ENCODE measurements at regions not wholly inside any gene's neighbourhood (a gene's known extent, or its start where the extent isn't known, plus 50 kb on each side); places are given as distances from the start of the nearest gene placed in this dataset.

DNA sequence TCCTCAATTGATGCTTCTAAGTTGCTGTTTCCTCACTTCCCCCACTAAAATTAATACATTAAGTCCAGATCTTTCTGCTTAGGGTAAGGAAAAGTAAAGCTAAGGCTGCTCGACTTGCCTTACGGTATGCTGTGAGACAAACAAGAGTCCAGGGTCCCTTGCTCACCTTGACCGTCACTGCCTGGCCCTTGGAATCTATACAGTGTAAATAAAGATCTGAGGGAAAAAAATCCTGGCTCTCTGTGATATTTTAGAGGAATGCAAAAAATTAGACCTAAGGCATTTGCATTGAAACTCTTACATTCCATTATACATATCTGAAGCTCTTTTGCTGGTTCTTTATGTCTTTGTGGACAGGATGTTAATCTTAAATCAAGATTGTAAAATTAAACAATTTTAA lies 129.6 kb upstream of the HCCS start:
- TF ChIP-seq, protein P1, sequence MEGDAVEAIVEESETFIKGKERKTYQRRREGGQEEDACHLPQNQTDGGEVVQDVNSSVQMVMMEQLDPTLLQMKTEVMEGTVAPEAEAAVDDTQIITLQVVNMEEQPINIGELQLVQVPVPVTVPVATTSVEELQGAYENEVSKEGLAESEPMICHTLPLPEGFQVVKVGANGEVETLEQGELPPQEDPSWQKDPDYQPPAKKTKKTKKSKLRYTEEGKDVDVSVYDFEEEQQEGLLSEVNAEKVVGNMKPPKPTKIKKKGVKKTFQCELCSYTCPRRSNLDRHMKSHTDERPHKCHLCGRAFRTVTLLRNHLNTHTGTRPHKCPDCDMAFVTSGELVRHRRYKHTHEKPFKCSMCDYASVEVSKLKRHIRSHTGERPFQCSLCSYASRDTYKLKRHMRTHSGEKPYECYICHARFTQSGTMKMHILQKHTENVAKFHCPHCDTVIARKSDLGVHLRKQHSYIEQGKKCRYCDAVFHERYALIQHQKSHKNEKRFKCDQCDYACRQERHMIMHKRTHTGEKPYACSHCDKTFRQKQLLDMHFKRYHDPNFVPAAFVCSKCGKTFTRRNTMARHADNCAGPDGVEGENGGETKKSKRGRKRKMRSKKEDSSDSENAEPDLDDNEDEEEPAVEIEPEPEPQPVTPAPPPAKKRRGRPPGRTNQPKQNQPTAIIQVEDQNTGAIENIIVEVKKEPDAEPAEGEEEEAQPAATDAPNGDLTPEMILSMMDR (IDR thresholded peaks at IDR 0.05; ENCODE audit: extremely low read depth in 1 of 2, insufficient read depth in 1 of 2, low read depth in 1 of 2, low read length in 2 of 2) = no peak
- TF ChIP-seq POLR2AphosphoS5 (IDR thresholded peaks at IDR 0.05; ENCODE audit: insufficient read depth, low read depth, low read length) (no peak), GATA2 (IDR thresholded peaks at IDR 0.05; ENCODE audit: insufficient read depth, insufficient read length, low read depth, low read length) (no peak)
- TF ChIP-seq, protein P2, sequence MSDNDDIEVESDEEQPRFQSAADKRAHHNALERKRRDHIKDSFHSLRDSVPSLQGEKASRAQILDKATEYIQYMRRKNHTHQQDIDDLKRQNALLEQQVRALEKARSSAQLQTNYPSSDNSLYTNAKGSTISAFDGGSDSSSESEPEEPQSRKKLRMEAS (IDR thresholded peaks at IDR 0.05; ENCODE audit: insufficient read depth, insufficient read length) = no peak

All from endothelial cell of umbilical vein (primary cell).